ENCODE measurements at regions not wholly inside any gene's neighbourhood (a gene's known extent, or its start where the extent isn't known, plus 50 kb on each side); places are given as distances from the start of the nearest gene placed in this dataset.

- no peaks in the 10 kb centered on the region for H3K27me3 ChIP-seq (ENCODE audit: insufficient read depth, low read depth, low read length)
- no peak overlapping the region for H3K4me2 ChIP-seq (ENCODE audit: low read length)
- H3K9me2 ChIP-seq (ENCODE audit: insufficient read depth, low read length) = no peaks in the 10 kb centered on the region
- H3K9me3 ChIP-seq (ENCODE audit: low read length) = no peaks in the 10 kb centered on the region
- H3K36me3 ChIP-seq (ENCODE audit: insufficient read depth, low read length) = no peaks in the 10 kb centered on the region
- no peak overlapping the region for H3K4me3 ChIP-seq (ENCODE audit: low read length)
- H4K20me1 ChIP-seq (ENCODE audit: insufficient read depth) = no peaks in the 10 kb centered on the region
- H3F3A ChIP-seq (ENCODE audit: insufficient read depth, low read length, poor library complexity, severe bottlenecking) = no peaks in the 10 kb centered on the region
- no peak overlapping the region for H3K9ac ChIP-seq (ENCODE audit: low read length)
- no peak overlapping the region for H2AFZ ChIP-seq (ENCODE audit: low read depth, low read length)
- no peaks in the 10 kb centered on the region for H3K79me2 ChIP-seq (replicated peaks; ENCODE audit: insufficient read depth, low read length)
- TF ChIP-seq MXI1 (conservative IDR thresholded peaks at IDR 0.05; ENCODE audit: poor library complexity, severe bottlenecking) (no peak), EZH2 (IDR thresholded peaks at IDR 0.05; ENCODE audit: borderline replicate concordance, insufficient read depth, low read length, poor library complexity, severe bottlenecking) (no peak), EP300 (conservative IDR thresholded peaks at IDR 0.05; ENCODE audit: poor library complexity, severe bottlenecking) (no peak), SMC3 (conservative IDR thresholded peaks at IDR 0.05; ENCODE audit: poor library complexity) (no peak), POLR2AphosphoS5 (IDR thresholded peaks at IDR 0.05) (no peak), RAD21 (conservative IDR thresholded peaks at IDR 0.05) (no peak), TAF1 (IDR thresholded peaks at IDR 0.05; ENCODE audit: low read depth) (no peak), REST (IDR thresholded peaks at IDR 0.05; ENCODE audit: borderline replicate concordance) (no peak), CTCF (IDR thresholded peaks at IDR 0.05; ENCODE audit: poor library complexity, severe bottlenecking) (no peak)
- no peak overlapping the region for H3K27ac ChIP-seq (ENCODE audit: low read length)
These were observed 167.3 kb upstream of the SSTR1 start for GRCh38 chr14:38040411-38040810.

- H2AFZ ChIP-seq (ENCODE audit: low read depth, low read length) = no peak overlapping the region
- no peak overlapping the region for H3K9ac ChIP-seq (ENCODE audit: low read length)
- H3K79me2 ChIP-seq (replicated peaks; ENCODE audit: insufficient read depth, low read length) = no peaks in the 10 kb centered on the region
These were observed 165.4 kb upstream of the SSTR1 start for GRCh38 chr14:38042322-38042721.

More at GRCh38 chr14:38042322-38042721, 165.4 kb upstream of the SSTR1 start:
- Histone ChIP-seq H4K20me1 (ENCODE audit: insufficient read depth) (no peaks in the 10 kb centered on the region), H3K4me2 (ENCODE audit: low read length) (no peak overlapping the region), H3K27ac (ENCODE audit: low read length) (no peak overlapping the region), H3K4me3 (ENCODE audit: low read length) (no peak overlapping the region), H3F3A (ENCODE audit: insufficient read depth, low read length, poor library complexity, severe bottlenecking) (no peaks in the 10 kb centered on the region), H3K27me3 (ENCODE audit: insufficient read depth, low read depth, low read length) (no peaks in the 10 kb centered on the region), H3K9me2 (ENCODE audit: insufficient read depth, low read length) (no peaks in the 10 kb centered on the region), H3K9me3 (ENCODE audit: low read length) (no peaks in the 10 kb centered on the region), H3K36me3 (ENCODE audit: insufficient read depth, low read length) (no peaks in the 10 kb centered on the region)
- TF ChIP-seq TAF1 (IDR thresholded peaks at IDR 0.05; ENCODE audit: low read depth) (no peak), SMC3 (conservative IDR thresholded peaks at IDR 0.05; ENCODE audit: poor library complexity) (no peak), MXI1 (conservative IDR thresholded peaks at IDR 0.05; ENCODE audit: poor library complexity, severe bottlenecking) (no peak), CTCF (IDR thresholded peaks at IDR 0.05; ENCODE audit: poor library complexity, severe bottlenecking) (no peak), POLR2AphosphoS5 (IDR thresholded peaks at IDR 0.05) (no peak), RAD21 (conservative IDR thresholded peaks at IDR 0.05) (no peak), REST (IDR thresholded peaks at IDR 0.05; ENCODE audit: borderline replicate concordance) (no peak), EZH2 (IDR thresholded peaks at IDR 0.05; ENCODE audit: borderline replicate concordance, insufficient read depth, low read length, poor library complexity, severe bottlenecking) (no peak), EP300 (conservative IDR thresholded peaks at IDR 0.05; ENCODE audit: poor library complexity, severe bottlenecking) (no peak)

All from neural cell (in vitro differentiated cells).